GM12872 (cell line): ENCODE measurements at regions not wholly inside any gene's neighbourhood (a gene's known extent, or its start where the extent isn't known, plus 50 kb on each side); places are given as distances from the start of the nearest gene placed in this dataset.

Experiments used
- TF ChIP-seq, protein P1 (sequence below): IDR thresholded peaks from 3 replicates; pipeline ENCODE4 v1.5.1; 2011; ENCODE audit warnings: low read depth, mild to moderate bottlenecking, low read length, moderate library complexity; ENCODE audit not compliant: insufficient read depth

DNA sequence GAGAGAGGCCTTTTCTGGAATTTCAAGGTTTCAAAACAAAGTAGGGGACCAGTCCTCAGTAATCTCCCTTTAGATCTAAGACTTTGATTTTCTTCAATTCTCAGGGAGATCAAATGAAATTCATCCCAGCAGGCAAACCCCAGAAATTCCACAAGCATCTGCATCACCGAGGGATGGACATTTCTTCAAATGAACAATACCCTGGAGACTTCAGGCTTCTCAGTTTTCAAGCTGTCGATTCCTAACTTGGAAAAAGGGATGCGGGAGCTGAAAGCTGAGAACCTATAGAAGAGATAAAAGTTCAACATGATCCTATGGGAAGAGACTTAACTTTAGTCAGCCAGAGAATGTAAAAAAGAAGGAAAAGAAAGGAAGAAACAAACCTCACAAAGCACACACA lies 296.9 kb upstream of the CDH5 start:
- TF ChIP-seq, protein P1, sequence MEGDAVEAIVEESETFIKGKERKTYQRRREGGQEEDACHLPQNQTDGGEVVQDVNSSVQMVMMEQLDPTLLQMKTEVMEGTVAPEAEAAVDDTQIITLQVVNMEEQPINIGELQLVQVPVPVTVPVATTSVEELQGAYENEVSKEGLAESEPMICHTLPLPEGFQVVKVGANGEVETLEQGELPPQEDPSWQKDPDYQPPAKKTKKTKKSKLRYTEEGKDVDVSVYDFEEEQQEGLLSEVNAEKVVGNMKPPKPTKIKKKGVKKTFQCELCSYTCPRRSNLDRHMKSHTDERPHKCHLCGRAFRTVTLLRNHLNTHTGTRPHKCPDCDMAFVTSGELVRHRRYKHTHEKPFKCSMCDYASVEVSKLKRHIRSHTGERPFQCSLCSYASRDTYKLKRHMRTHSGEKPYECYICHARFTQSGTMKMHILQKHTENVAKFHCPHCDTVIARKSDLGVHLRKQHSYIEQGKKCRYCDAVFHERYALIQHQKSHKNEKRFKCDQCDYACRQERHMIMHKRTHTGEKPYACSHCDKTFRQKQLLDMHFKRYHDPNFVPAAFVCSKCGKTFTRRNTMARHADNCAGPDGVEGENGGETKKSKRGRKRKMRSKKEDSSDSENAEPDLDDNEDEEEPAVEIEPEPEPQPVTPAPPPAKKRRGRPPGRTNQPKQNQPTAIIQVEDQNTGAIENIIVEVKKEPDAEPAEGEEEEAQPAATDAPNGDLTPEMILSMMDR, result no peak

DNA sequence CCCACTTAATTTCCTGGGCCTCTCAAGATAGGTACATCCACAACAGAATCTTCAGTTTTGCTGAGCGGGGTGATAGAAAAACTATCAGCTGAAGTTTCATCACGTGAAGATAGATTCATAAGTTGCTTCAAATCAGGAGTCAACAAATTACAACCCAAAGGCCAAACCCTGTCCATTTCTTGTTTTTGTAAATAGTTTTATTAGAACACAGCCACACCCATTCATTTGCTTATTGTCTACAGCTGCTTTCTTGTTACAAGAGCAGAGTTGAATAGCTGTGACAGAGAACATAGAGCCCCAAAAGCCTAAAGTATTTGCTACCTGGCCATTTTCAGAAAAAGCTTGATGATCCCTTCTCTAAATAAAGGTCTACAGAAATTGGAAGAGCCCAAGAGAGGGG lies 300.1 kb upstream of the CDH5 start:
- TF ChIP-seq, protein P1, result no peak

DNA sequence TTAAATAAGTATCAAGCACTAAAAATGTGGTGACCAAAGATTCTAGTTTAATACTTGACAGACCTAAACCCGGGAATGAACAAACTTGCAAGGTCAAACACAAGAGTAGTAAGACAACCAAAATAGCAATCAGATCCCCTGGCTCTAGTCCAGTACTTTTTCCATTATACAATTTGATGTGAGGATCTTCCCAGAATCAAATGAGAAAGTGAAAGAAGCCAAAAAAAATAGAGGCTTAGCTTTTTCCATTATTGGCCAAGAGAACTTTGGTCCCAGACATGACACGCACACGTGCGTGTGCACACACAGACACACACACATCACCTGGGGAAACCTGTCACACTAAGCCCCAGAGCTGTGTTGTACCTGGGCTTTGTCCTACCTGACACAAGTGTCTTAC lies 300.6 kb upstream of the CDH5 start:
- TF ChIP-seq, protein P1, result no peak

DNA sequence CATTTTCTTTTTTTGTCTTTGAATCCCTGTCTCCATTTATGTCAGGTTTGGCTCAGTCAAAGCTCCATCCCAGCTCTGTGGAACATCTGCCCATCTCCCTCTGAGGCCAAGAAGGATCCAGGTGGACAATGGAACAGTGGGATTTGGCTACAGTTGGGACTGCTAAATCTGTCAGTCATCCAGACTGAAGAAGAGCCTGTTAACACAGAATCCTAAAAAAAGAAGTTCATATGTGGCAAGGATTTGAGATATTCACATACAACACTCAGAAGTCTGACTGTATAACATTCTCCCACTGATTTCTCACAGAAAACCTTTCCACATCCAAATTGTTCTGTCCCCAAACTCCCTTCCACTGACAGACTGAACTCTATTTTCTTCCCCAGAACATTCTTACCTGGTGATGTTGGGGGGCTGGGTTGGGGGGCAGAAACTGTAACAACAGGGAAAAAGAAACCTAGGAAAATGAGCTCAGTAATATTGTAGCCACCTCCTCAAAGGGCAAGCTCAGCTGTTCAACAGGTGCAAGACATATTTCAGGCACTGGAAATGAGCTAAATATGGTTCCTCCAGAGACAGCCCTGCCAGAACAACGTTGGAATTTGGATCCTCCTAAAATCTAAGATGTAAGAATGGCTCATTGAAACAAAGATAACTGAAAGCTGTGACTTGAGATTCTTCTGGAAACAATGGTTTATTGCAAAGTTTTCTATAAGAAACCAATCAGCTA lies 301.5 kb upstream of the CDH5 start:
- TF ChIP-seq, protein P1, result no peak

DNA sequence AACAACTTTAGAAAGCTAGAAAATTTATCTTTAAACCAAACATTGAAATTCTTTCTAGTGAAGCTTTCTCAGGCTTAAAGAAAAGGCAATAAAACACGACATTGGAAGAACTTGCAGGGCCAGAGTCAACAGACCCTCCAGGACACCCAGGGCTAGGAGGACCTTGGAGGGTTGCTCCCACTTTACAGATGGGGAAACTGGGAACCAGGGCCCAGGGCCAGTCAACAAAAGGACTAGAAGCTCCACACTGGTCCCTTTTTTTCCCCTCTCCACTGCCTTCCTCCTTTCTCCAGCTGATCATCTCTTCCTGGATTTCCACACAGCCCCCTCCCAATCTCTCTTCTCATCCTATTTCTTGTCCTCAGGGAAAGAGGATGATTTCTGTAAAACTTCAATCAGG lies 307.7 kb upstream of the CDH5 start:
- TF ChIP-seq, protein P1, result no peak

DNA sequence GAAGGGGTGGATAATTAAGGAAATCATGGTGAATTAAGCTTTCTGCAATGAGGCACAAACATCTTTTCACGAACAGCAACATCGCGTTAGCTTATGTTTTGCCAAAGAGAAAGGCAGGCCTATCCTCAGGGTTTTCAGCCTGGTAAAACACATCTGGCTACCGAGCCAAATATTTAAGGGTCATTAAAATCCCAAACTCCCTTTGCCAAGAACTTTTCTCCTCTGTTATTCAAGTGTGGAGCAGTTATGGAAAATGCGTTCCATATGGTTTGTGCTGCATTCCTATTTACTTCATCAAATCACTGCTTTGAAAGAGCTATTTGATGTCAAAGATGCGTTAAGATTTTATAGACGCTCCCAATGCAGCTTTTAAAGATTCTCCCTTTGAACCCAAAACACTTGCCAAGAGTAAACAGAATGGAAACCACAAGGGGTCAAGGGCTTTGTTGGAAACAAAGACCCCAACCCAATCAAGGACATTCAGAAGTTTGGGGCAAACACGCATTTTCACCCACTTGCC lies 308.3 kb upstream of the CDH5 start:
- TF ChIP-seq, protein P1, result no peak

DNA sequence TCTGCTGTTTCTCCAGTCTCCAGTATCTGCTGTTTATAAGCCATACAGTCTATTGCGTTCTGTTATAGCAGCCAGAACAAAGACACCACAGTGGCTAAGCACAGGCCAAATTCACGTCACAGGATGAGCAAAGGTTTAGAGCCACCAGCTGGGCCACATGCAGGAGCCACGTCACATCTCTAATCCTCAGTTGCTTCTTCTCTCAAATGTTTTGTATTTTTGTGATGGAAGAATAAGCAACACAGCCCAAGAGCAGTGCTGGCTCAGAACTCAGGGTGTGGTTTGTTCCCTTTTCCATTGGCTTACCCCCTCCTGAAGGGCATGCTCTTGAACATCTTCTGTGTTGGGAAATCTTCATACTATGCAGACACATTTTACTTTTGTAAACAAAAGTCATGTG lies 309.4 kb upstream of the CDH5 start:
- TF ChIP-seq, protein P1, result no peak

DNA sequence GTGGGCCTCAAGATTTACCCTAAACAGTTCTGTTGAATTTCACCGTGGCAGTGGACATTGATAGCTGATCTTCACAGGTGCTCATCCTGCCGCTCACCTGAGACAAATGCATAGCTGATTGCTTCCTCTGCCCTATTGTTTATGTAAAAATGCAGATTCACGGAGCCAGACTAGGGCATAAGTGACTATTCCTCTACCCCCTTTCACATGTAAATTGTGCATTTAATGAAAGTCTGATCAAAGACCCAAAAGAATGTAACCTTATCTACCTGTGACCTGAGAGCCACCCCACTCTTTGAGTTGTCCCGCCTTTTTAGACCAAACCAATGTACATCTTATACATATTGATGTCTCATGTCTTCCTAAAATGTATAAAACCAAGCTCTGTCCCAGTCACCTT lies 312.4 kb upstream of the CDH5 start:
- TF ChIP-seq, protein P1, result no peak
